HG03571 (cell line): ENCODE measurements at regions not wholly inside any gene's neighbourhood (a gene's known extent, or its start where the extent isn't known, plus 50 kb on each side); places are given as distances from the start of the nearest gene placed in this dataset.
"Not testable (repeated sequence)": the region's sequence is repeated elsewhere in the genome, so short reads cannot be mapped to it uniquely, and the experiment has no call there.

Experiments
- ATAC-seq: cut with Tn5 transposase; IDR thresholded peaks from one replicate; pipeline ENCODE4 v1.9.1; 2021; ENCODE audit not compliant: unreplicated experiment

DNA sequence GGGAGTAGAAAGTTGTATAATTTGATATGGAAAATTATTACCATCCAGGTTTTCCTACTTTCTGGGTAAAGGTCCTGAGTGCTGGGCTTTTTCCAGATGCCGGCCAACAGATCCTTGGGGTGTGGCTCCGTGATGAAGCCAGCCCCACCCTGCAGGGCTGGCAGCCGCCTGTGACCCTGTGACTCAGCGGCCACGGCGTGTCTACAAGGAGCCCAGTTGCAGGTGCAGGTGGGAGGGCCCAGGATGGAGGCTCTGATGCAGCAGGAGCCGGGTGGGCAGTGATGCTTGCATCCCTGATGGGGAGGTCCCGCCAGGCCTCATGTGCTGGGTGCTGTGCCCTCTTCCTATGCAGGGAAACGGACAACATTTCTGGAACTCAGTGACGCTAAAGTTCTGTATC lies 96.0 kb upstream of the ALKAL2 start:
- ATAC-seq: no peak

DNA sequence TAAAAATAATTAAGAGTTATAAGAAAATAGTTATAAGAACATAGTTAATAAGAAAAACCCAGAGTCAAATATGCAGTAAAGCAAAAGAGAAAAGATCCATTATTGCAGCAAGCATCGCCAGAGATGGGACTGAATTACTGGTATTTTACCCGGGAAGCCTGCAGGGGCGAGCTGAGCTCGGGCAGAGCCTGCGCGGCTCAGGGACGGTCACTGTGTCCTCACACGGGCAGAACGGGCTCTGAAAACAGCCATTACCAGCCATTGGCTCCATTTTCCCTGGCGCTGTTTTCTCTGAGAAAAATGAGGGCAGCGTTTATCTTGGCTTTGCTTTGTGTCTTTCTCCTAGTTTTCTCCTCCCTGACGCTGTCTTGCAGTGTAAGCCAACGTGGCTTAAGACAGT lies 95.3 kb upstream of the ALKAL2 start:
- no peak for ATAC-seq

DNA sequence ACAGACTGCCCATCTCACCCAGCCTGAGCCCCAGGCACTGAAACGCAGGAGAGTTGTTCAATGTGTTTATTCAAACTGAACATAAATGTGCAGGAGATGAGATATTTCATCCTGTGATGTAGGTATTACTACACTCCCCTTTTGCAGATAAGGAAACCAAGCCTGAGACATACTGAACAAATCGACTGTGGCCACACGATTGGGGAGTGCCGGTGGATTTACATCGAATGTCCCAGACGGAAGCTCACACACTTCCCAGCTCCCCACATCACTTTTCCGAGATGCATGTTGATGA lies 94.8 kb upstream of the ALKAL2 start:
- no peak for ATAC-seq

DNA sequence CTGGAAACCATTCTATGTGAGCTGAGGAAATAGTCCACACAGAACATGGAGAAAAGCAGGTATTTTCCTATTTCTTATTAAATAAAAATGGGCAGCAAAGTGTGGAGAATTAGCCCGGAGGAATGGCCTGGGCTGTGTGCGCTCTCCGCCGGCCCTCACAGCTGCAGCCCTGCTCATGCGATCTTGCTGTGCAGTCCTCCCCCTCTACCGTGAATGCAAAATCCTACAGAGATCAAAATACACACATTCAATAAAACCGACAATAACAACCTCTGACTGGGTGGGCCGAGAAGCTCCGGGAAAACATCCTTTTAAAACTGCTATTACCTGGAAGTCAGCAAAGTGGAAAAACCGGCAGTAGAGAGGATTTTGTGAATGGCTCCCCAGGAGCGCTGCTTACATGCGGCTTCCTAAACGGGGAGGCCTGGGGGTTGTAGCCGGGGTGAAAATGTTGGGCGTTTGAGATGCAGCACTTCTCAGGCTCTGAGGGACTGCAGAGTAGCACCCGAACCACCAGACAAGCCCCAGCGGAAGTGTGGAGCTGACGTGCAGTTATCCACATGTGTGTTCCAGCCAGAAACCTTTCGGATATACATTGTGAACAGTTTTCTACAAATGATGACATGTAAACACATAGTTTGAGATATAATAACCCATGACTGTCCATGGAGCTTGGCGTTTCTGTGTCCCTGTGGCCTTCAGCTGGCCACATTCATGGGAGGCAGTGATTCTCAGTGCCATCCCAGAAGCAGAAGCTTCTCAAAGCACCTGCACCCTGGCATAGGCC lies 94.2 kb upstream of the ALKAL2 start:
- ATAC-seq: no peak

DNA sequence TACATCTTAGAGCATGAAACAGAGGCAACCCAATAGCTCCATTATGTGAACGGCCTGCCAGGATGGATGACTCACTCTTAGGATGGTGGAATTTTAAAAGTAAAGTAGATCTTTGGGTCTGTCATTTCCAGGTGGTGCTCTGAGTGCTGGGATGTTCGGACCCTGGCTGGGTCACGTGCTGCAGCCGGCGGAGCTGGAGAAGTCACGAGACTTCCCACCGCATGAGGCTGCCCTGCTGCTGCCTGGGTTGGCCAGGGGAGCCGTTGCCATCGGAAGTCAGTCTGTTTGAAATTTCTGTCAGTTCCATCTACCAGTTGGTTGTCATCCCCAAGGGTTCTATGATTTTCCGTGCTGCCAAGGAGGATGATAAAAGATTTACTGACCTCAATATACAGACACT lies 93.3 kb upstream of the ALKAL2 start:
- no peak for ATAC-seq

DNA sequence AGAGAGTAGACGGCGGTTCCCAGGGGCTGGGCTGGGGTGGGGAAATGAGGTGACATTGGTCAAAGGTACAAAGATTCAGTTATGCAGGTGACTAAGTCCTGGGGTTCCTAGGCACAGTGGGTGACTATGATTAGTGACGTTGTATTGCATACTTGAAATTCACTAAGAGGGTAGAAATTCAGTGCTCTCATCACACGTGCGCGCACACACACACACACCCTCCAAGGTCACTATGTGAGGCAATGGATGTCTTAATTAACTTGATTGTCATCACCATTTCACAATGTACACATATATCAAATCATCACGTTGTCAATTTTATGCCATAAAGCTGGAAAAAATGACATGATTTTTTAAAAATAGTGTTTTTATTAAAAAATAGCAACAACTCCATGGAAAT lies 92.9 kb upstream of the ALKAL2 start:
- ATAC-seq: no peak

DNA sequence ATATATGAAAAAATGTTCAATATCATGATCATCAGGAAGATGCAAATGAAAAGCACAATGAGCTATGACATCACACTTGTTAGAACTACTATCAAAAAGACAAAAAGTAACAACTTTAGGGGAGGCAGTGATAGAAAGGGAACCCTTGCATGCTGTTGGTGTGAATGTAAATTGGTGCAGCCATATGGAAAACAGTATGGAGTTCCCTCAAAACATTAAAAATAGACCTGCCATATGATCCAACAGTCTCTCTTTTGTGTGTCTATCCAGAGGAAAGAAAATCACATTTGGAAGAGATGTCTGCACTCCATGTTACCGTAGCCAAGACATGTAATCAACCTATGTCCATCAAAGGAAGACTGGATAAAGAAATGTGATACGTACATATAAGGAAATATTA lies 92.3 kb upstream of the ALKAL2 start:
- no peak for ATAC-seq

DNA sequence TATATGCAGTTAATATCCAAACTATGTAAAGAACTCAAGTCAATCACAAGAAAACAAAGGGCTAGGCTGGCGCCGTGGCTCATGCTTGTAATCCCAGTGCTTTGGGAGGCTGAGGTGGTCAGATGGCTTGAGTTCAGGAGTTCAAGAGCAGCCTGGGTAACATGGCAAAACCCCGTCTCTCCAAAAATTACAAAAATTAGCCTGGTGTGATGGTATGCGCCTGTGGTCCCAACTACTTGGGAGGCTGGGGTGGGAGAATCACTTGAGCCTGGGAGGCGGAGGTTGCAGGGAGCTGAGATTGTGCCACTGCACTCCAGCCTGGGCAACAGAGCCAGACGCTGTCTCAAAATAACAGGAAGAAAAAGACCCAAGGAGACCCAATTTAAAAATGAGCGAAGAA lies 91.9 kb upstream of the ALKAL2 start:
- ATAC-seq: no peak

DNA sequence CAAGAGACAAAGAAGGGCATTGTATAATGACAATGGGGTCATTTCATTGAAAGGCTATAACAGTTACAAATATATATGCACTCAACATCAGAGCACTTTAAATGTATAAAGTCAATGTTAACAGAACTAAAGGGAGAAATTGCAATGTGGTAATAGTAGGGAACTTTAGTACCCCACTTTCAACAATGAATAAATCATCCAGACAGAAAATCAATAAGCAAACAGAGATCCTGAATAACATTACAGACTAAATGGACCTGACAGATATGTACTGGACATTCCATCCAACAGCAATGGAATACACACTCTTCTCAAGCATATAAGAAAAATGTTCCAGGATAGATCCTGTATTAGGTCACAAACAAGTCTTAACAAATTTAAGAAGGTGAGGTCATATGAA lies 90.5 kb upstream of the ALKAL2 start:
- no peak for ATAC-seq

DNA sequence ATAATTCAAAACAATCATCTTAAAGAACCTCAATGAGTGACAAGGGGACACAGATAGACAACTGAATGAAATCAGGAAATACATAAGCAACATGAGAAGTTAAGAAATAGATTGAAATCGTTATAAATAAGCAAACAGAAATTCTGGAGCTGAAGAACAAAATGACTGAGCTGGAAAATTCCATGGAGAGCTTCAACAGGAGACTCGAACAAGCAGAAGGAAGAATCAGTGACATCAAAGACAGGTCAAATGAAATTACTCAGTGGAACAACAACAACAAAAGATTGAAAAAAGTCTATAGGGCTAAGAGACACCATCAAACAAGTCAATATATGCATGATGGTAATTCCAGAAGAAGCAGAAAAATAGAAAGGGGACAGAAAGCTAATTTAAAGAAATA lies 89.5 kb upstream of the ALKAL2 start:
- ATAC-seq: no peak

DNA sequence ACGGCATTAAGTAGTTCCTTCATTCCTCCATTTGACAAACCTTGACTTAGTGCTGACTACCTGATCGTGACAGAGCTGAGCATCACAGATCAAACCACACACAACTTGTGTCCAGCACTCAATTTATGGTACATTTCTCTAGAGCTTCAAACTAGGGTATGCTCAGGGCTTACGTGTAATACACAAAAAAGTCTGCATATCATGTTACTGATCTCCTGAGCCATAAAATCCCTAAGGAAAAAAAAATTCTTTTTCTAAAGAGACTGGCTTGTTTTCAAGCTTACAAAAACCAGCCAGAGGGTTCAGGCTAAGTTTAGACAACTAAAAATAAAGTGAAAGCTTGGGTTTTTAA lies 88.0 kb upstream of the ALKAL2 start:
- no peak for ATAC-seq

DNA sequence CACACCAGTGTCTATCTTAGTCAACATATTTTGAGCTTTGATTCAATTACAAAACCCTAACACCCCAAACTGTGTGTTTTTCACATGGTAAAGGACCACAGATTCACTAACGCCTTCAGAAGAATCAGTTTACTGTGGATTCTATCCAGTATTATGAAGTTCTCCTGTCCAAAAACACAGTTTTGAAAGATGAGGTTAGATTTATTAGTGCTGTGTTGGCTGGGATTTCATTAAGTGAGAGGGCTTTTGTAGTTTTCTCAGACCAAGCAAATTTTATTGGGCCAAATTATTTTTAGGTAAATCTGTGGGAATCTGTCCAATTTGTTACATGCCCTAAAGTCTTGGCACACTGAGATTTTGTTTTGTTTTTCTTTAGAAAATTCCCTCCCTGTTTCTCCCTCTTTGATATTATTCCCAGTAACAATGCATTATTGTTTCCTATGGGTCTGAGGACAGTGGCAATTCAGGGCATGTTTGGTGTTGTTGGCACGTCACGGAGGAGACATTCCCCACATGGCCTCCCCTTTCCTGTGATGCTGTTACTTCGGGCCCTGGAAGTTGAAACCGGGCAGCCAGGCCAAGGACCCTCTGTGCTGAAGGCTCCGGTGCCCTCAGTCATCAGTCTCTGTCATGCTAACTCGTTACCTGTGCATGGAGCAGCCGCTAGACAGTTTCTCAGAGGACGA lies 87.5 kb upstream of the ALKAL2 start:
- no peak for ATAC-seq

DNA sequence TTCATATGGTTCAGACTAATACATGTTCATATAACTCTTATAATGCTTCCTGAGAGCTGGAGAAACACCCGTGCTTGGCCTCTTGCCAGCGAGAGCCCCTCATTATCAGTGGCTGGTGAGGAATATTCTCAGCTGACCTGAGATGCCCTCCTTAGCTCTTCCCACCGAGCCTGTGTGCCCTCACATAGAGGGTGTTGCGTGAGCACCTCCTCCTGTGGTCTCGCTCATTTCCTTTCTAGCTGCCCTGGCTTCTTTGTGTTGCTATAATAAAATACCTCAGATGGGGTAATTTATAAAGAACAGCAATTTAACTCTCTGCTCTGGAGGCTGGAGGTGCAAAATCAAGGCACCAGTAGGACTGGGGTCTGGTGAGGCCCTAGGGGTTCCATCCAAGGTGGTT lies 80.5 kb upstream of the ALKAL2 start:
- no peak for ATAC-seq

DNA sequence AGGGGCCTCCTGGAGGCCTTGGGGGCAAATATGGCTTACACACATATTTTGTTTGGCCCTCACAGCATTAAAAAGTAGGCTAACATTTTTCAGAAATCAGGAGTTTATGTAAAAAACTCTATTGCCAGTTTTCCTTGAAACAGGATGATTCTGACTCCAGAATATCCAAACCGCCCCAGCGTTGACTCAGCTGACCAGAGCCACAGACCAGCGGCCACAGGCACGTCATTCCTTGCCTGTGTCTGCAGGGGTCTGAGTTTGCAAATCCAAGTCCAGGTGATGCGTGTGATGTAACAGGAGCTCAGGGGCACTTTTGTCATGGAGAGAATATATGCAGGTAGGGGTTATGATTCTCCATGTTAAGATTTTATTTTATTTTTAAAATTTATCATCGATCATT lies 79.4 kb upstream of the ALKAL2 start:
- no peak for ATAC-seq

DNA sequence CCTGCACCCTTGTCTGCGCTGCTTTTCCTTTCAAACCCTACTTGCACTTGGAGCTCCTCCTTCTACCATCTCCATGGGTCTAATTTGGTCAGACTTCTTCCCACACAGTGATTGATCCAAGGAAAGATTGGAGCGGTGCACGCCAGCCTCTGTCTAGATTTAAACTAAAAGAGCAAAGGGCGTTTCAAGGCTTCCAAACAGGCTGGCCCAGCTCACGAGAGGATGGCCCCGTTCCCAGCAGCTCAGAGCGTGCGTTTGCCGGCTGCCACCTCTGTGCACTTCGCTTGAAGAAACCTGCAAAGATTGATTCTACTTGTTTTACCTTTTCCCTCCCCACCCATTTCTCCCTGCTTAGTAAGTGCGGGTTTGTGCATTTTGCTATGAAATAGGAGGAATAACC lies 78.8 kb upstream of the ALKAL2 start:
- no peak for ATAC-seq

DNA sequence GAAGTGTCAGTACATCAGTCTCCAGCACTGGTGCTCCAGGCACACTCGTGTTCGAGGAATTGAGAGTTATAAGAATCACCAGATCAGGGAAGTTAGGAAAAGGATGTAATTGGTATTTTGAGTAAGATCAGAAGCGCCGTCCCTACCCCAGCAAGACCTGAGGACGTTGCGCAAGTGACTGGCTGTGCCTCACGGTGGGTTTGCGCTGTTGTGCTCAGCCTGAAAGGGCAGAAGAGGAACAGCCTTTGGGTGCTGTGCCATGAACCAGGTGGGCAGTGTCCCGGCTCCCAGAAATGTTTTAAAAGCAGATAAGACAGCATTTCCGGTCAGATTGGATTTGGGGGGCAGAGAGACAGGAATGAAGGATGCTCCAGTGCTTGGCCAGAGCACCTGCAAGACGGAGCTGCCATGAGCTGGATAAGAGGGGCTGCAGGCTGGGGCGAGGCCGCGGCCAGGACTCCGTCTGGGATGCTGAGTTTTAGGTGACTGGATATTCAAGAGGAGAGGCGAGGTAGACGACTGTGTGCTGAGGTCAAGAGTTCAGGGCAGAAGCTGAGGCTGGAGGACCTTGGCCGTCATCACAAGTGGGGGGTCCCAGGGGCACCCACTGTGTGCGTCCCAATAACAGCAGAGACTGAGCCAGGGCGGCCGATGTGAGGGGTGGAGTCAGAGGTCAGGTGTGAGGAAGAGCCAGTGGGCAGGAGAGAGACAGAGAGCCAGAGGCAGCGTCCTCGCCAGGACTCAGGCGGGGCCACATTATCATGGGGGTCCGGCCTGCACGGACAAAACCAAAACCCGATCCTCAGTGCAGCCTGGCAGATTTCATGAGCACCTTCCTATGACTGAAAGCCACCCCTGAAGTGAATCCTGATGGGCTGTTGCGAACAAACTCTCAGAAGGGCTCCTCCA lies 77.7 kb upstream of the ALKAL2 start:
- no peak for ATAC-seq

DNA sequence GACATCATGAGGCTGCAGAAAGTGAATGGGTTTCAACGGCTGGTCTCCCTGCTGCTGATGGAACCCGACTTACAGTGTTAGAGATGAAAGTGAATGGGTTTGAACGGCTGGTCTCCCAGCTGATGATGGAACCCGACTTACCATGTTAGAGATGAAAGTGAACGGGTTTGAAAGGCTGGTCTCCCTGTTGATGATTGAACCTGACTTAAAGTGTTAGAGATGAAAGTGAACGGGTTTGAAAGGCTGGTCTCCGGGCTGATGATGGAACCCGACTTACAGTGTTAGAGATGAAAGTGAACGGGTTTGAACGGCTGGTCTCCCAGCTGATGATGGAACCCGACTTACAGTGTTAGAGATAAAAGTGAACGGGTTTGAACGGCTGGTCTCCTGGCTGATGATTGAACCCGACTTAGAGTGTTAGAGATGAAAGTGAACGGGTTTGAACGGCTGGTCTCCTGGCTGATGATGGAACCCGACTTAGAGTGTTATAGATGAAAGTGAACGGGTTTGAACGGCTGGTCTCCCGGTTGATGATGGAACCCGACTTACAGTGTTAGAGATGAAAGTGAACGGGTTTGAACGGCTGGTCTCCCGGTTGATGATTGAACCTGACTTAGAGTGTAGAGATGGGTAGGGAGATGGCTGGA lies 76.1 kb upstream of the ALKAL2 start:
- ATAC-seq: no peak

DNA sequence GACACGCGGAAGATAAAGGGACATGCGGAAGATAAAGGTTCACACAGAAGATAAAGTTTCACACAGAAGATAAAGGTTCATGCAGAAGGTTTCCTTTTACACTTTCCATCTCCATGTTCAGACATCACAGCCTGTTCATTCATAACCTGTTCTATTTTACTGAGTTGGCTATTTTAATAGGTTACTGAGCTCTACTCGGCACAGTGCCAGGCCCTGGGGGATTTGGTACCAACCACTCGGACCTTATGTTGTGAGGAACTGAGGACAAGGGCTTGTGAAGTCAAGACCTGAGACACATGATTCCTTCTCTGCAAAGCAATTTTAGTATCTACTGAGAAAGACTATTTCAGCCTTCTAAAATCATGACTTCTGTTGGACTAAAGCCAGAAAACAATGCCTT lies 75.0 kb upstream of the ALKAL2 start:
- ATAC-seq: no peak

DNA sequence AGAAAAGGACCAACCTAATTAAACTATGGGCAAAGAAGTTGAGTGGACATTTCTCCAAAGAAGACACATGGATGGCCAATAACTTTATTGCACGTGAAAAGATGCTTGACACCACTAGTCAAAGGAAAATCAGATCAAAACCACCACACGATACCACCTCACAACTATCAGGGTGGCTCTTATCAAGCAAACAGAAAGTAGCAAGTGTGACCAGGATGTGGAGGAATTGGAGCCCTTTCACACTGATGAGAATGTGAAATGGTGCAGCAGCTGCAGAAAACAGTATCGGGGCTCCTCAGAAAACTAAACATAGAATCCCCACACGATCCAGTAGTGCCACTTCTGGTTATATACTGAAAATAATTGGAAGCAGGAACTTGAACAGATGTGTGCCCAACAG lies 72.2 kb upstream of the ALKAL2 start:
- no peak for ATAC-seq

DNA sequence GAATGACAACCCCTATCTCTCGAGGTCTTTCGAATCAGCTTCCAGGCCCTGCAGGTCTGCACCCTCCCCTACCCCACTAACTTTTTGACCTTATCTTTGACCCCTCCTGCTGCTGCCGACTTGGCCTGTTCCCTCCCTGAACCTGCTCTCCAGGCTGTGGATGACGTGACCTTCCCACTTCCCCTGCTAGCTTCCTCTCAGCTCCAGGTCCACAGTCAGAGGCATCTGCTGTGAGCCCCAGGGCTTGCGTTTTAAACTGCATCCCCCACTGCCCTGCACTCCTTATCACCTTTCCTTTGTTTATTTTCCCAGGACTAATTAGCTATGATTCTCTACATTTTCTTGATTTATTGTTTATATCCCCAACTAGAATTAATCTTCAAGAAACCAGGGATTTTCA lies 71.2 kb upstream of the ALKAL2 start:
- ATAC-seq: no peak

DNA sequence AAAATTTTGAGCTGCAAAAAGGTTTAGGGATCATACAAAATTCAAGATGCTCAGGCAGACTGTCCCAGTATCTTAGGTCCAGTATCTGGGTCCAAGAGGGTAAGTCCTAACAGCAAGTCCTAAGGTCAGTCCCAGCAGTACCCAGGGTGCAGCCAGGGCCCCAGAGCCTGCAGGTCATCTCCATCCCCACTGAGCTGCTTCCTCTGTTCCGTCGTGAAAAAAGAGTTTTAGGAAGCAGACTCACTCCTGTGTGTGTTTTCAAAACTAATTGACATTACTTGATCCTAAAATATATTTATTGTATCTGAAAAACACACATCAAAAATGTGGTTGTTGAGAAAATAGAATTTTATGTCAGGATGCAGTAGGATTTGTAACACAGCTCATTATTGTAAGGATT lies 69.9 kb upstream of the ALKAL2 start:
- no peak for ATAC-seq

DNA sequence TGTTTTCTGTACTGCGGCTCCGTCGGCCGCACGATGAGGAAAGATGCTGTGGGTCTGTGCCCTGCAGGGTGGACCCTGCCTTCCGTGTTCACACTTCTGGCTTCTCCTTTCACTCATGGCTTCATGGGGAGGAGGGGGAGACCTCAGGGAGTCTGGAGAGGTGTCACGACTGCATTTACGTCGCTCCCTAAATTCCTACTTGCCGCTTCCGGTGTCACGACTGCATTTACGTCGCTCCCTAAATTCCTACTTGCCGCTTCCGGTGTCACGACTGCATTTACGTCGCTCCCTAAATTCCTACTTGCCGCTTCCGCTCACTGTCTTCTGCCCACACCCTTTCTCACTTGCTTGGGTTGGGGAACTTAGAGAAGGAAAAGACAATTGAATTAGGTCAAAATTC lies 68.4 kb upstream of the ALKAL2 start:
- ATAC-seq: not testable (repeated sequence)
